IMR-90 (cell line): ENCODE measurements at regions not wholly inside any gene's neighbourhood (a gene's known extent, or its start where the extent isn't known, plus 50 kb on each side); places are given as distances from the start of the nearest gene placed in this dataset.

Experiments
- ATAC-seq: fragments of 200-7000 bp; cut with Tn5 transposase; 2 replicates; pipeline ENCODE4 v1.9.1; 2020; ENCODE audit warnings: low read depth, mild to moderate bottlenecking, moderate library complexity
- BruUV-seq: library from RNA; stranded (reverse); fragments of 400-500 nt; replicated peaks from 2 replicates; lab custom pipeline; 2021; lab: Mats Ljungman, UMichigan
- CTCF ChIA-PET: fragments of 300-600 bp; formaldehyde crosslinking; extraction: SDS; loops from one replicate; lab custom pipeline; 2021; ENCODE audit warnings: antibody characterized with exemption; lab: Yijun Ruan, JAX
- POLR2A ChIA-PET: fragments of 300-600 bp; sonication (Branson Sonifier 250); formaldehyde crosslinking; loops from one replicate; lab custom pipeline; 2022; ENCODE audit warnings: antibody characterized with exemption; ENCODE audit not compliant: unreplicated experiment; lab: Charles Lee
- DNase-seq: peaks from one replicate; pipeline ENCODE4 v3.0.0; 2013
- H2AFZ ChIP-seq: replicated peaks from 2 replicates; pipeline ENCODE3; 2013; ENCODE audit warnings: low read length, mild to moderate bottlenecking; ENCODE audit not compliant: poor library complexity
- H2AK5ac ChIP-seq: 2 replicates; pipeline ENCODE4 v1.6.1; 2013; ENCODE audit warnings: low read depth, low read length, inconsistent platforms
- H2AK9ac ChIP-seq: replicated peaks from 2 replicates; pipeline ENCODE3; 2013; ENCODE audit warnings: mild to moderate bottlenecking, low read depth, low read length, moderate library complexity; ENCODE audit not compliant: poor library complexity
- H2BK120ac ChIP-seq: 2 replicates; pipeline ENCODE4 v1.6.1; 2013; ENCODE audit warnings: low read depth, low read length, inconsistent platforms
- H2BK15ac ChIP-seq: 3 replicates; pipeline ENCODE4 v1.6.1; 2013; ENCODE audit warnings: low read depth, low read length, inconsistent platforms
- H2BK20ac ChIP-seq: 2 replicates; pipeline ENCODE4 v1.6.1; 2013; ENCODE audit warnings: low read depth, mild to moderate bottlenecking, inconsistent platforms, low read length, moderate library complexity
- H2BK5ac ChIP-seq: 2 replicates; pipeline ENCODE4 v1.6.1; 2013; ENCODE audit warnings: mild to moderate bottlenecking, low read depth, low read length, inconsistent platforms; ENCODE audit not compliant: poor library complexity, severe bottlenecking
- H3K14ac ChIP-seq: replicated peaks from 2 replicates; pipeline ENCODE4 v1.6.1; 2013; ENCODE audit warnings: low read depth, low read length, inconsistent platforms
- H3K18ac ChIP-seq: 2 replicates; pipeline ENCODE4 v1.6.1; 2013; ENCODE audit warnings: low read depth, low read length, control low read depth
- H3K23ac ChIP-seq: 2 replicates; pipeline ENCODE4 v1.6.1; 2013; ENCODE audit warnings: low read depth, low read length, inconsistent platforms
- H3K27ac ChIP-seq: 2 replicates; pipeline ENCODE4 v1.5.1; 2013; ENCODE audit warnings: mild to moderate bottlenecking, control low read depth, low read length; ENCODE audit not compliant: insufficient read depth
- H3K27me3 ChIP-seq: 2 replicates; pipeline ENCODE4 v1.6.1; 2013; ENCODE audit warnings: low read length; ENCODE audit not compliant: control insufficient read depth, insufficient read depth
- H3K36me3 ChIP-seq: 2 replicates; pipeline ENCODE4 v1.6.1; 2013; ENCODE audit warnings: low read length, mixed read lengths; ENCODE audit not compliant: control insufficient read depth, insufficient read depth
- H3K4ac ChIP-seq: 2 replicates; pipeline ENCODE4 v1.6.1; 2013; ENCODE audit warnings: low read depth, low read length, inconsistent platforms
- H3K4me1 ChIP-seq: 2 replicates; pipeline ENCODE4 v1.6.1; 2013; ENCODE audit warnings: low read length, mixed read lengths; ENCODE audit not compliant: control insufficient read depth, insufficient read depth
- H3K4me2 ChIP-seq: 2 replicates; pipeline ENCODE4 v1.6.1; 2013; ENCODE audit warnings: low read depth, mild to moderate bottlenecking, control low read depth, low read length, moderate library complexity
- H3K4me3 ChIP-seq: 2 replicates; pipeline ENCODE4 v1.5.1; 2013; ENCODE audit warnings: low read depth, mild to moderate bottlenecking, control low read depth, low read length, moderate library complexity; ENCODE audit not compliant: insufficient read depth
- H3K56ac ChIP-seq: 2 replicates; pipeline ENCODE4 v1.6.1; 2013; ENCODE audit warnings: low read length, inconsistent platforms; ENCODE audit not compliant: insufficient read depth; ENCODE audit errors: extremely low read depth
- H3K79me1 ChIP-seq, 2 experiments: 2 replicates each; pipeline ENCODE4 v1.6.1; 2013; ENCODE audit warnings: low read length in 2 of 2, inconsistent platforms in 1 of 2, low read depth in 1 of 2
- H3K9ac ChIP-seq: 2 replicates; pipeline ENCODE4 v1.6.1; 2013; ENCODE audit warnings: low read depth, low read length, control low read depth
- H3K9me1 ChIP-seq: 2 replicates; pipeline ENCODE4 v1.6.1; 2013; ENCODE audit warnings: low read length, inconsistent platforms; ENCODE audit not compliant: insufficient read depth
- H3K9me3 ChIP-seq: 2 replicates; pipeline ENCODE4 v1.6.1; 2013; ENCODE audit warnings: low read length; ENCODE audit not compliant: control insufficient read depth, insufficient read depth
- H4K20me1 ChIP-seq: 2 replicates; pipeline ENCODE4 v1.6.1; 2013; ENCODE audit warnings: low read length, inconsistent platforms; ENCODE audit not compliant: insufficient read depth
- H4K5ac ChIP-seq: 2 replicates; pipeline ENCODE4 v1.6.1; 2013; ENCODE audit warnings: mild to moderate bottlenecking, low read depth, low read length, control low read depth
- H4K8ac ChIP-seq, 2 experiments: 2 replicates each; pipeline ENCODE4 v1.6.1; 2013; ENCODE audit warnings: low read depth in 2 of 2, low read length in 2 of 2, control low read depth in 1 of 2, inconsistent platforms in 1 of 2
- H4K91ac ChIP-seq: 2 replicates; pipeline ENCODE4 v1.6.1; 2013; ENCODE audit warnings: low read depth, low read length, inconsistent platforms; ENCODE audit not compliant: insufficient read depth
- BHLHE40 ChIP-seq: fragments of 150-350 bp; IDR thresholded peaks from 2 replicates; pipeline ENCODE4 v1.6.1; 2016; ENCODE audit warnings: mild to moderate bottlenecking, low read depth, low read length
- CHD1 ChIP-seq: IDR thresholded peaks from 2 replicates; pipeline ENCODE4 v1.6.1; 2012; ENCODE audit warnings: low read depth, low read length, improper control_type of control experiment
- FOS ChIP-seq: fragments of 150-350 bp; IDR thresholded peaks from 2 replicates; pipeline ENCODE4 v1.6.1; 2016; ENCODE audit warnings: low read depth, low read length
- MAFK ChIP-seq: IDR thresholded peaks from 2 replicates; pipeline ENCODE4 v1.6.1; 2012; ENCODE audit warnings: low read depth, low read length, improper control_type of control experiment
- MAZ ChIP-seq: IDR thresholded peaks from 2 replicates; pipeline ENCODE4 v1.6.1; 2012; ENCODE audit warnings: low read depth, mild to moderate bottlenecking, low read length, improper control_type of control experiment, moderate library complexity, borderline replicate concordance
- MXI1 ChIP-seq: IDR thresholded peaks from 2 replicates; pipeline ENCODE4 v1.6.1; 2012; ENCODE audit warnings: low read depth, mild to moderate bottlenecking, low read length, moderate library complexity, borderline replicate concordance
- NFE2L2 ChIP-seq: fragments of 150-350 bp; IDR thresholded peaks from 2 replicates; pipeline ENCODE4 v1.6.1; 2016; ENCODE audit warnings: low read depth, mild to moderate bottlenecking, low read length
- POLR2A ChIP-seq: IDR thresholded peaks from 2 replicates; pipeline ENCODE4 v1.6.1; 2012; ENCODE audit warnings: mild to moderate bottlenecking, low read depth, low read length
- RAD21 ChIP-seq: IDR thresholded peaks from 2 replicates; pipeline ENCODE4 v1.6.1; 2012; ENCODE audit warnings: low read length, improper control_type of control experiment
- RCOR1 ChIP-seq: IDR thresholded peaks from 2 replicates; pipeline ENCODE4 v1.6.1; 2012; ENCODE audit warnings: mild to moderate bottlenecking, low read length, improper control_type of control experiment; ENCODE audit not compliant: insufficient replicate concordance
- RFX5 ChIP-seq: IDR thresholded peaks from 2 replicates; pipeline ENCODE4 v1.8.0; 2012; ENCODE audit warnings: low read depth, mild to moderate bottlenecking, low read length, moderate library complexity
- SMC3 ChIP-seq: fragments of 150-350 bp; IDR thresholded peaks from 2 replicates; pipeline ENCODE4 v1.6.1; 2016; ENCODE audit warnings: low read depth, mild to moderate bottlenecking, antibody characterized with exemption, low read length, moderate library complexity
- WGBS, 2 experiments: methylation state at CpG; one replicate each; pipeline versions ENCODE4 v1.1.5 to v1.1.7; 2013; ENCODE audit warnings: missing lambda C conversion rate in 2 of 2; ENCODE audit not compliant: insufficient read length in 1 of 2; ENCODE audit errors: extremely low coverage in 2 of 2; 5-methylcytosine and 5-hydroxymethylcytosine counted together
- dilution Hi-C: fragments of 300-500 bp; cut with HindIII; formaldehyde crosslinking; loops from one replicate; pipeline ENCODE4 v1.14.3; 2018; ENCODE audit warnings: low sequenced_read_pairs; ENCODE audit not compliant: unreplicated experiment
- in situ Hi-C: fragments of 300-500 bp; cut with MboI; formaldehyde crosslinking; loops from 3 replicates; pipeline ENCODE4 v1.14.3; 2019; ENCODE audit warnings: low sequenced_read_pairs, inconsistent platforms, mixed read lengths
- intact Hi-C: fragments of 100-400 bp; cut with micrococcal nuclease; formaldehyde crosslinking; loops from 2 replicates; pipeline ENCODE4 v1.10.0; 2022
- TF ChIP-seq, protein P1 (sequence below): conservative IDR thresholded peaks from 2 replicates; pipeline ENCODE4 v1.5.1; 2012; ENCODE audit warnings: mild to moderate bottlenecking, low read depth, low read length, improper control_type of control experiment
- TF ChIP-seq, protein P2 (sequence below): fragments of 150-350 bp; IDR thresholded peaks from 2 replicates; pipeline ENCODE4 v1.6.1; 2016; ENCODE audit warnings: low read depth, mild to moderate bottlenecking, low read length, moderate library complexity, borderline replicate concordance

DNA sequence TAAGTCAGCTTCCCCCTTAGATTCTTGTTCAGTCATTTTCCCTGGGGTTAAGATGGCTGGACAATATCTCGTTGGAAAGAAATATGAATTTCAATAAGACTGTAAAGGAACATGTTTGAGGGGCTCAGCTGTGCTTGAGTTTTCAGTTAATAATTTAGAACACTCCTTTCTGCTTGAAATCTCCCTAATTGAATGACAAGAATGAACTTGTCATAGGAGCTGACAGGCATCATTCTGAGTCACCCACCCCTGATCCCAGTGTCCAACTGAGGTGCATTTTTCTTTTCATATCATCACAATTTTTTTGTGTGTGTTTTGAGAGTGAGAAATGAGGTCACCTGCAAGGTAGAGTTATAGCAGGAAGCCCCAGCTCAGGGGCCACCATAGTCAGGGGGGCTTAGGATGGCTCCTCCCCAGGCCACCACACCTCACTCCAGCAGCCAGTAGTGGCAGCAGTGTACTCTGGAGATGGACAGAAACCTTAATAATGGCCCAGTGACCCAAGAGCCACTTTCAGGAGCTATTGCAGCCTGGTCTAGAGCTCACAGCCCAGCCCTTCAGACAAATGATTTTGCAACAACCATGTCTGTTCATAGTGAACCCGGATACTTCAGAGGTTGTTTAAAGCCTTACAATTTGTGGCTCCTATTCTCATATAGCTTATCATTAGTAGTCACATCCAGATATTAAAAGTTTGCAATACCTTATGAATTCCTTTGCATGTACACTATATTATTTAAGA lies 174.5 kb downstream of the MAIP1 start:
- Histone ChIP-seq H2AK9ac (no peak overlapping the region), H3K9me3 (no peaks in the 10 kb centered on the region), H2BK20ac (no peak overlapping the region), H3K36me3 (no peaks in the 10 kb centered on the region), H3K9ac (no peak overlapping the region), H3K9me1 (peaks cover 3% of the 10 kb centered on the region; the same call in 1 of the 2 replicates), H3K4ac (no peak overlapping the region), H2AK5ac (no peak overlapping the region), H3K4me3 (no peak overlapping the region), H4K20me1 (no peaks in the 10 kb centered on the region), H3K27ac (no peak overlapping the region), H4K91ac (no peak overlapping the region), H3K23ac (no peak overlapping the region), H2BK5ac (no peak overlapping the region), H3K56ac (no peak overlapping the region), H4K8ac (no peak overlapping the region), H3K4me2 (no peak overlapping the region), H3K14ac (no peak overlapping the region), H3K27me3 (no peaks in the 10 kb centered on the region), H2AFZ (no peak overlapping the region), H3K4me1 (peaks cover 13% of the 10 kb centered on the region), H4K5ac (no peak overlapping the region), H3K18ac (no peak overlapping the region), H2BK120ac (no peak overlapping the region), H2BK15ac (no peak overlapping the region), H3K79me1 (no peaks in the 10 kb centered on the region)
- WGBS, 2 experiments: no CpG with 5 or more reads among the region's 2 CpGs
- in situ Hi-C loops (no loop called here), intact Hi-C loops (loop anchor here (2.0 kb wide), 1 partner anchor 149 kb away; no protein-coding TSS in a partner anchor), dilution Hi-C loops (no loop called here)
- ATAC-seq: no peak
- no TSS peak for BruUV-seq
- TF ChIP-seq RAD21 (no peak), NFE2L2 (no peak), RFX5 (no peak), FOS (no peak), MAFK (no peak), BHLHE40 (no peak), MAZ (no peak), RCOR1 (no peak), MXI1 (no peak), SMC3 (no peak), POLR2A (no peak), CHD1 (no peak)
- TF ChIP-seq, protein P1, sequence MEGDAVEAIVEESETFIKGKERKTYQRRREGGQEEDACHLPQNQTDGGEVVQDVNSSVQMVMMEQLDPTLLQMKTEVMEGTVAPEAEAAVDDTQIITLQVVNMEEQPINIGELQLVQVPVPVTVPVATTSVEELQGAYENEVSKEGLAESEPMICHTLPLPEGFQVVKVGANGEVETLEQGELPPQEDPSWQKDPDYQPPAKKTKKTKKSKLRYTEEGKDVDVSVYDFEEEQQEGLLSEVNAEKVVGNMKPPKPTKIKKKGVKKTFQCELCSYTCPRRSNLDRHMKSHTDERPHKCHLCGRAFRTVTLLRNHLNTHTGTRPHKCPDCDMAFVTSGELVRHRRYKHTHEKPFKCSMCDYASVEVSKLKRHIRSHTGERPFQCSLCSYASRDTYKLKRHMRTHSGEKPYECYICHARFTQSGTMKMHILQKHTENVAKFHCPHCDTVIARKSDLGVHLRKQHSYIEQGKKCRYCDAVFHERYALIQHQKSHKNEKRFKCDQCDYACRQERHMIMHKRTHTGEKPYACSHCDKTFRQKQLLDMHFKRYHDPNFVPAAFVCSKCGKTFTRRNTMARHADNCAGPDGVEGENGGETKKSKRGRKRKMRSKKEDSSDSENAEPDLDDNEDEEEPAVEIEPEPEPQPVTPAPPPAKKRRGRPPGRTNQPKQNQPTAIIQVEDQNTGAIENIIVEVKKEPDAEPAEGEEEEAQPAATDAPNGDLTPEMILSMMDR: no peak
- TF ChIP-seq, protein P2, sequence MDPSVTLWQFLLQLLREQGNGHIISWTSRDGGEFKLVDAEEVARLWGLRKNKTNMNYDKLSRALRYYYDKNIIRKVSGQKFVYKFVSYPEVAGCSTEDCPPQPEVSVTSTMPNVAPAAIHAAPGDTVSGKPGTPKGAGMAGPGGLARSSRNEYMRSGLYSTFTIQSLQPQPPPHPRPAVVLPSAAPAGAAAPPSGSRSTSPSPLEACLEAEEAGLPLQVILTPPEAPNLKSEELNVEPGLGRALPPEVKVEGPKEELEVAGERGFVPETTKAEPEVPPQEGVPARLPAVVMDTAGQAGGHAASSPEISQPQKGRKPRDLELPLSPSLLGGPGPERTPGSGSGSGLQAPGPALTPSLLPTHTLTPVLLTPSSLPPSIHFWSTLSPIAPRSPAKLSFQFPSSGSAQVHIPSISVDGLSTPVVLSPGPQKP: no peak
- ChIA-PET CTCF (no interaction called here), POLR2A (no interaction called here)
- no peak for DNase-seq
